GM19351 (cell line): ENCODE measurements at regions not wholly inside any gene's neighbourhood (a gene's known extent, or its start where the extent isn't known, plus 50 kb on each side); places are given as distances from the start of the nearest gene placed in this dataset.

Experiments used
- ATAC-seq: cut with Tn5 transposase; IDR thresholded peaks from one replicate; pipeline ENCODE4 v1.9.1; 2021; ENCODE audit warnings: mild to moderate bottlenecking, moderate library complexity; ENCODE audit not compliant: unreplicated experiment

GRCh38 chr3:24741506-24741905 lies 246.9 kb upstream of the THRB start:
- ATAC-seq, result no peak

- no peak for ATAC-seq
These were observed 253.9 kb upstream of the THRB start for GRCh38 chr3:24748520-24748919.

GRCh38 chr3:24751020-24751419 lies 256.4 kb upstream of the THRB start:
- no peak for ATAC-seq

- ATAC-seq, result no peak
These were observed 261.6 kb upstream of the THRB start for GRCh38 chr3:24756101-24756888.

GRCh38 chr3:24763393-24763792 lies 268.7 kb upstream of the THRB start:
- no peak for ATAC-seq

- ATAC-seq, result no peak
These were observed 269.7 kb upstream of the THRB start for GRCh38 chr3:24764236-24764915.

- ATAC-seq, result no peak
These were observed 270.7 kb upstream of the THRB start for GRCh38 chr3:24765399-24765798.

- ATAC-seq, result no peak
These were observed 275.3 kb upstream of the THRB start for GRCh38 chr3:24769918-24770317.

GRCh38 chr3:24773798-24774197 lies 279.1 kb upstream of the THRB start:
- peak; percentile 88 for ATAC-seq

- ATAC-seq, result no peak
These were observed 286.3 kb upstream of the THRB start for GRCh38 chr3:24780991-24781390.

GRCh38 chr3:24781454-24781853 lies 286.8 kb upstream of the THRB start:
- ATAC-seq, result no peak

GRCh38 chr3:24793896-24794295 lies 299.2 kb upstream of the THRB start:
- ATAC-seq, result no peak

GRCh38 chr3:24802614-24803013 lies 308.0 kb upstream of the THRB start:
- peak; percentile 99 for ATAC-seq

GRCh38 chr3:24804095-24804494 lies 309.4 kb upstream of the THRB start:
- ATAC-seq, result no peak

- no peak for ATAC-seq
These were observed 316.2 kb upstream of the THRB start for GRCh38 chr3:24810881-24811280.

- ATAC-seq, result no peak
These were observed 317.5 kb upstream of the THRB start for GRCh38 chr3:24812116-24812515.

- no peak for ATAC-seq
These were observed 323.4 kb upstream of the THRB start for GRCh38 chr3:24818055-24818454.

GRCh38 chr3:24828011-24828410 lies 333.4 kb upstream of the THRB start:
- ATAC-seq, result no peak

GRCh38 chr3:24828551-24828950 lies 333.9 kb upstream of the THRB start:
- no peak for ATAC-seq

- ATAC-seq, result no peak
These were observed 334.4 kb upstream of the THRB start for GRCh38 chr3:24829011-24829581.

- ATAC-seq, result no peak
These were observed 335.1 kb upstream of the THRB start for GRCh38 chr3:24829629-24830229.
